Activated CD8-positive, alpha-beta memory T cell treated with anti-CD3 and anti-CD28 coated beads, Interleukin-2, amount 50 U/mL, for 1 hour (primary cell): ENCODE measurements at regions not wholly inside any gene's neighbourhood (a gene's known extent, or its start where the extent isn't known, plus 50 kb on each side); places are given as distances from the start of the nearest gene placed in this dataset.

Experiments
- DNase-seq: peaks from one replicate; pipeline ENCODE4 v3.0.0-alpha.2; 2020; ENCODE audit errors: extremely low read depth

DNA sequence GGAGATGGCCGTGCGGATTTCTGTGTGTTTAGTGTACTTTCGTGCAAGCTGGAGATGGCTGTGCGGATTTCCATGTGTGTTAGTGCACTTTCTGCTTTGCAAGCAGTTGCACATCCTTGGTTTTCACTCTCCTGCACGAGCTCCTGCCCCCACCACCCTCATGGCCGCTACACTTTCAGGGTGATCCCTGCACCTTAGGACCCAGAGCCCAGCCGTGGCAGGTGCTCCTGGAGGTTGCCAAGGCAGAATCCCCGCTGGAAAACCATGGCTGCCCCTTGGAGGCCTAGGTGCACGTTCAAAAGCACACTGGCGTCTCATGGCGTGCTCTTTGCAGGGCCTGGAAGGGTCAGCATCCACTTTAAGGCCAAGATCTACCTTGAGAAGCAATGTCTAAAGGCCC, 311.0 kb upstream of the TNRC6C start:
- DNase-seq = no peak

DNA sequence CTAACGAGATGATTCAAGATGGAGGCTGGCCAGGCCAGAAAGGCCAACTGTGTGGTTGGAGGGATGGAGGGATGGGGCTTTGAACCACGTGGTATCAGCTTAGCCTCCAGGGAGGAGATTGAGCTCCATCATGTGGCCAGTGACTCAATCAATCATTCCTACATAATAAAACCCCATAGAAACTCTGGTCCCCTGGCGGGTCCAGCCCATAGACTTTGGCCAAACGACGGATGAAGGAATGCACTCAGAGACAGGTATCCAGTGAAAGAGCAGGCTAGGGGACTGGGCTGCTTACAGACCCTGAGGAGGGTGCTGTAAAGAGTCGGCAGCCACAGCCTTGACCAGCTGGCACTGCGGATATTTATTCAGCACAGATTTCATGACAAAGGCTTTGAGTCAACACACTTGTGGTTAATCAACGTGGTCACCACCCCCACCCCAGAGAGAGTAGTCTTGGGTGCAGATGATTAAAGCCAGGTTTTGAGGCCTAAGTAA, 308.7 kb upstream of the TNRC6C start:
- DNase-seq = no peak

DNA sequence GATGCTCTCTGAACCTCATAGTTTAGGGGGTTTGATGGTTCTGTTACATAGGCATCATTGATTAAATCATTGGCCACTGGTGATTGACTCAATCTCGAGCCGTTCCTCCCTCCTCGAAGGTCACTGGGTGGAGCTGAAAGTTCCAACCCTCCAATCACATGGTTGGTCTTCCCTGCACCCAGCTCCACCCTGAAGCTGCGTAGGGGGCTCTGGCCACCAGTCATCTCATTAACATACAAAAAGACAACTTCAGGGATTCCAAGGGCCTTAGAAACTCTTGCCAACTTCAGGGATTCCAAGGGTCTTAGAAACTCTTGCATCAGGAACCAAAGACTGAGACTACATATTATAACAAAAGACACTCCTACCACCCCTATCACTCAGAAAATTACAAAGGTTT, 306.5 kb upstream of the TNRC6C start:
- DNase-seq = no peak

DNA sequence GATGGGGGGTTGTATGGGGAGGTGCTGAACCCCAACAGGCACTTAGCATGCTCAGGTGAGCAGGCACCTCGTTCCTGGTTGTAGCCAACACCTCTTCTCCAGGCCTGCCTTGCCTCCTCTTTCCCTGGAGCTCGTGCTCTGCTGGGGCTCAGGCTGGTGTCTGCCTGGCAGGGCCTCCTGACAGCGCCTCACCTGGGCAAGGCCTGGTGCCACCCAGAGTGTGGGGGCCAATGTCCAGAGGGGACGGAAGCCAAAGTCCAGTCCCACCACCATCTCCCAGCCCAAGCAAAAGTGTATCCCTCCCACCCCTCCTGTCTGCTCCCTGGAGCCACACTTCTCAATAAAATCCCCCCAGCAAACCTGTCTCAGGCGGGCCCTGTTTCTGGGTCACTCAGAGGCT, 304.2 kb upstream of the TNRC6C start:
- DNase-seq = no peak

DNA sequence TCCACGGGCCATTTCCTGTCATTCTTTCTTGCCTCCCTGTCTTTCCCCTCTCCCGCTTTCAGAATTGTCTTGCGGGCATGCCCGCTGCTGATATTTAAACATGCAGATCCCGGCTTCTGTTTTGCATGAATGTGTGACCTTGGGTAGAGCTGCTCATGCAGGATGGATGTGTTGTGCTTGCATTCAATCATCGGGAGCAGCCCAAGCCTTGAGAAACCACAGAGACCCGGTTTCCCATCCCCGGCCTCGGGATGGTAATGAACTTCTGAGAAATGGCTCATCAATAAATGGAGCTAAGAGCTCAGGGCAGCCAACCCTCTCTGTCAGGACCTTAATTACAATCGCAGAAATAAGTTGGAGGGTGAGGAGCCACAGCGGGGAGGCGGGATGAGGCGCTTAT, 303.7 kb upstream of the TNRC6C start:
- no peak for DNase-seq

DNA sequence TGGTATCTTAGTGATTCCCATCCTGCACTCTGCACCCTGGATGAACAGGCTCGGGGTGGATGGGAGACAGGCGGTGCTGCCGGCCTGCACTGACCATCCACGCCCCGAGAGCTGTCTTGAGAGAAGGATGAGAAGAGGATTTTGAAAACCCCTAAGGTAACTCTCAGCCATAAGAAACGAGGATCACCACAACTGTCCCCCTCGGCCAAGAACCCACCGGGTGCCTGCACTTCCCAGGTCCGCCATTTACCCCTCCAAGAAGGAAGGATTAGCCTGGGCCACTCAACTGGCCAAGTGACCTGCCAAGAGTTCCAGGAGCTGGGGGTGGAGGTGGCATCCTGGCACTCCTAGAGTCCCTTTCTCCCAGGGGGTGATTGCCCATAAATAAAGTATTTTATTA, 302.4 kb upstream of the TNRC6C start:
- no peak for DNase-seq

DNA sequence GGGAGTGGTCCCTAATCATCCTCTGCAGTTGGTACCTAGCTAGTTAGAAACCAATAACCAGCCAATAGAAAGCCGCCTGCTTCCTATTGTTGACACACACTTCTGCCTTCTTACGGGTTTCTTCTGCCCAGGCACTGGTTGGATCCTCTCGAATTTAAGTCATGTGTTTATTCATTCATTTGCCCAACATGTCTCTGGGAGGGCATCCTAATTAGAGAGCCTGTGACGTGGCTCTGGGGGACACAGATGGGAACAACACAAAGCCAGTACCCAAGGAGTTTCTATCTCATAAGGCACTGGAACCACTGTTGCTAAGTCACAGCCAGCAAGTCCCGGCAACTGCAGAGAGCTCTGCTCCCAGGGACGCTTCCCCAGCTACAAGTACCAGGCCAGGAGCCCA, 300.7 kb upstream of the TNRC6C start:
- DNase-seq = no peak

DNA sequence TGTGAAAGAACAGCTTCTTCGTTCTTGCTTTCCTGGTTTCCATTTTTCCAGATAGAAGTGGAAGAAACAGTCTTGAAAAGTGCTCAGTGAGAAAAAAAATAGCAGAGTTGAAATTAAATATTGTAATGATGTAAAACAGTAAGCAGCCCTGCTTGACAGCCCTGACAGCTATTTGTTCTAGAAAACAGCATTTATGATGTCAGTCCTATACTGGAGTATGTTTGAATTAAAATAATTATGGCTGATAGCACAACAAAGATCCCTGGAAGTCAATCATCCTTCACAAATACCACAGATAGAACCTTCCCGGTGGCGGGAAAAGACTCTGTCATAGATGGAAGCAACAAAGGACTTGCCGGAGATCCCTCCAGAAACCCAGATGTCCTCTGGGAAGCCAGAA, 298.0 kb upstream of the TNRC6C start:
- no peak for DNase-seq

DNA sequence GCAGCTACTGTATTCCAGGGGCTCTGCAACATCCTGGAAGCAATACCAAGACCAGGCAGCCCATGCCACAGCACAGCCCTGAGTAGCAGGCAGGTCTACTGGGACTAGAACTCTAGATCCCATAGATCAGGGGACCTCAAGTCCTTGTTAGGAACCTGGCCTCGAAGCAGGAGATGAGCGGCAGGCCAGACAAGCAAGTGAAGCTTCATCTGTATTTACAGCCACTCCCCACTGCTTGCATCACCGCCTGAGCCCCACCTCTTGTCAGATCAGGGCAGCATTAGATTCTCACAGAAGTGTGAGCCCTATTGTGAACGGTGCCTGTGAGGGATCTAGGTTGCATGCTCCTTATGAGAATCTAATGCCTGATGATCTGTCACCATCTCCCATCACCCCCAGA, 295.7 kb upstream of the TNRC6C start:
- DNase-seq = no peak

DNA sequence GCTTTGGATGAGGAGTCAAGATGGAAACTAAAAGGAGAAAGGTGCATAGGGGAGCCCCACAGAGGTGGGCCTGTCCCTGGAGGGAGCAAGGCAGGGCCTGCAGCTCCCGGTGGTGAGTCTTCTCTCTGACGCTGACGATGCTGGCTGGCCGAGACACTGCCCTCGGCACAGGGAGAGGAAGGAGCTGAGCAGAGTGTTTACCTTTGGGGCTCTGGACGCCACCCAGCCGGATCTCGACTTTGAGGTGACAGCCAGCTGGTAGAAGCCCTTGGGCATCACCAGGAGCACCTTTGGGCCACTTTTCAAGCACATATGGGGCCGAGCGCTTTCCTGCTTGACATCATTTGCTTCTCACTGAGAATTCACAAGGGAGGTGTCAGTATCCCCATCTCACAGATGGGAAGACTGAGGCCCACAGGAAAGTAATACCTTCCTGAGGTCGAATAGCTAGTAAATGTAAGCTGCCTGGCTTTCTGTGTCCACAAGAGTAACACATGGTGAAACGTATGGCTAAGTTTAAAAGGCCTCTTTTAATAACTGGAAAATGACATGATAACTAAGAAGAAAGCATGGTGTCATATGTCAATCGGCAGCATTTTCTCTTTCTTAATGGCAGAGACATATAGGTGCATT, 294.3 kb upstream of the TNRC6C start:
- DNase-seq = no peak

DNA sequence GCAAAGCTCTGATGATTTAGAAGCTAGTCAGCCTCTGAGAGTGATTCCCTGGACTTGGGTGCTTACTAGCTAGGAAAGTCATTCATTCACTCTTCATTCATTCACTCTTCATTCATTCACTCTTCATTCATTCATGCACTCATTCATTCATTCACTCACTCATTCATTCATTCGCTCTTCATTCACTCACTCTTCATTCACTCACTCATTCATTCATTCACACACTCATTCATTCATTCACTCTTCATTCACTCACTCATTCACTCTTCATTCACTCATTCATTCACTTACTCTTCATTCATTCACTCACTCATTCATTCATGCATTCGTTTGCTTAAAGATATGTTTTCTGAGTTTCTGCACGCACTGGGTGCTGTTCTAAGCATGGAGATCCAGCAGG, 292.7 kb upstream of the TNRC6C start:
- DNase-seq = no peak

DNA sequence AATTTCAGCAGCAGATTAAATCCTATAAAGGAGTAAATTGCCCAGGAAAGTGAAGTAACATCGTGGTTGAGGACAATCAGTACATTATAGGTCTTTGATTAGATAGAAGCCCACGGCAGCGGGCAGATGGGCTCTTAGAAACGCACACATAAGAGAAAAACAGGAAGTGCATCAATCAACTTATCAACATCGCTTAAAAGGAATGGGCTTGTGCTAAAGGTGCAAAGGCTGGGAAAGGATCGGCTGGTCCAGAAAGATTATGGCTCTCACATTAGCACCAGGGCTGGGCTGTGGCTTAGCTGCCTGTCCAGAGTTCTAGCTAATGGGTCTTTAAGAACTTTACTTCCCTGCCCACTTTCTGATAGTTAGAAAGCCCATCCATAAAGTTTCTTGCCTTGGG, 292.0 kb upstream of the TNRC6C start:
- DNase-seq = no peak

DNA sequence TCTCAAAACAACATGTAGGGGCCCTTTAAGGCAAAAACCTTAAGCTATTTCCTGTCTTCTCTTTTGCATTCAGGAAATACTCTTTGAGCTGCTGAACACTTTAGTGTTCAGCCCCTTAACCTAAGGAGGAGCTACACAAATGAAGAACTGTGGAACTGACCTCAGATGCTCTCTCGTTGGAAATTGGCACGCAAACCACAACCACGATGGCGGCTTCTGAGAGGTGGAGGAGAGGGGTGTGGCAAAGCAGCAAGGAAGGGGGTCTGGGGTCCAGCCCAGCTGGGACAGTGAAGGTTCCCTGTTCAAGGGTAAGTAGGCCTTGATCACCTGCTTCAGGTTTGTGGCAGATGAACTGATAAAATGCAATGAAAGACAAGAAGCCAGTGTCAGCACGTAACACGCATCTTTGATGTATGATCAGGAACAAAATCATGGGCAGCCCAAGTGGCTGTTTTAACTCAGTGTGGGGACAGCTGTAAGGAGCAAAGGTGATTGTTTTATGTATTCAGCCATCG, 291.6 kb upstream of the TNRC6C start:
- DNase-seq = peak; percentile 21

DNA sequence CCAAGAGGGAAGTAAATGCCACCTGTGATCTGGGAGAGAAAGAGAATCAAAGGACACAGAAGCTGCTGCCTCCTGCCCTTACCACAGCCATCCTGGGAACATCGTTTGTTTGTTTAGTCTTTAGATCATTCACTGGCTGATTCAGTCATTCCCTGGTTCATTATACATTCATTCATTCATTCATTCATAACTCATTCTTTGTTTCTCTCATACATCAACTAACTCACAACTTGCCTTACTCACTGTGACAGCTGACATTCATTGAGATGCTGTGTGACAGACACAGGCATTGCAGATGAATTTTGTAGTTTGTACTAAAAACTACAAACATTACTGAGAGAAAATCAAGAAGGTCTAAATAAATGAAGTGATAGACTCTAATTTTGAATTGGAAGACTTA, 291.0 kb upstream of the TNRC6C start:
- no peak for DNase-seq

DNA sequence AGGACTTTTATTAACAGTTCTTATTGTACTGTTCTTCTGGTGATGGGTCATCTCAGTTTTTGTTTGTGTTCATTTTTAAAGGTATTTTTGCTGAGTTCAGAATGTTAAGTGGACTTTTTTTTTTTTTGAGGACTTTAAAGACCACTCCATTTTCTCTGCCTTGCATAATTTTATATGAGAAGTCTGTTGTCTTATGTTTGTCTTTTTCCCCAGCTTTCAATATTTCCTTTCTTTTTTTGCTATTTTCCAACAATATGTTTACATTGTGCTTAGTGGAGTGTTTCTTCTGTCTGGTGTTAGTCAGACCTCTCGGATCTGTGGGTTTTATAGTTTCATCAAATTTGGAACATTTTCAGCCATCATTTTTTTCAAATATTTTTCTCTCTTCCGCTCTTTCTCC, 290.0 kb upstream of the TNRC6C start:
- no peak for DNase-seq

DNA sequence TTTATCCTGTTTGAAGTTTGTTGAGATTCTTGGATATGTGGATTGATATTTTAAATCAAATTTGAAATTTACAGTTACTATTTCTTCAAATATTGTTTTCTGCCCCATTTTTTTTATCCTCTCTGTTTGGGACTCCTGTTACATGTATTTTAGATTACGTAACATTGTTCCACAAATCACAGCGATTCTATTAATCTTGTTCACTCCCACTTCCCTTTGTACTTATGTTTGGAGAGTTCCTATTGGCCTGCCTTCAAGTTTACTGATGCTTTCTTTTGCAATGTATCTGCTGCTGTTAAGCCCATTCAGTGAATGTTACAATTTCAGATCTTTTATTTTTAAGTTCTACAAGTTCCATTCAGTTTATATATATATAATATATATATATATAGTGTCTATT, 288.3 kb upstream of the TNRC6C start:
- DNase-seq = no peak

DNA sequence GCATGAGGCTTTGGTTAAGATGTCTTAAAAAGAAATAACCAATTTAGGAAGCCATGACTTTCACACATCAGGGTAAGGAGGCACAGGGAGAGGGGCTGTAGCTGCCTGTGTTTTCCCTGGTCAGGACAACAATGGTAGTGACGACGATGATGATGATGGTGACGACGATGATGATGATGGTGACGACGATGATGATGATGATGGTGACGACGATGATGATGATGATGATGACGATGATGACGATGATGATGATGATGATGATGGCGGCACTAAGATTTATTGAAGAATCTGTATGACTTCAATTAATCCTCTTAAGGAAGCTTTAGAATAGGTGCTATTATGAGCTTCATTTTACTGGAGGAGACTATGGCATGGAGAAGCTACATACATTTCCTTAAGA, 284.1 kb upstream of the TNRC6C start:
- DNase-seq = no peak

DNA sequence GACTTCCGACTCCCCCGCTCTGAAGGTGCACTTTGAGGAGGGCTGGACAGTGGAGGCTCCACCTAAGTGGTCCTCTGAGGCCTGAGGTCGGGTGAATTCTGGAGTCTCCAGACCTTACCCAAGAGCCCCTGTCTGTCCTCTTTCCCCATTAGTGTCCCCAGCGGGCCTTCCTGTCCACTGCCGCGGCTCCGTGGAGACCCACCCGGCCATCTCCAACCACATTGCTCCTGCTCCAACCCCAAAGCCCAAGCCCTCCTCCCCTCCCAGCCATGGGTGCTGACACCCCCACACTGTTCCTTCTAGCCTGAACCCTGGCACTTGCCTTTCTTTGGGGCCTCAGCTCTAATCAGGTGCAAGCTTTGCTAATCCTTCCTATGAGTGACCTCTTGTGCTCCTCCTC, 283.1 kb upstream of the TNRC6C start:
- no peak for DNase-seq

DNA sequence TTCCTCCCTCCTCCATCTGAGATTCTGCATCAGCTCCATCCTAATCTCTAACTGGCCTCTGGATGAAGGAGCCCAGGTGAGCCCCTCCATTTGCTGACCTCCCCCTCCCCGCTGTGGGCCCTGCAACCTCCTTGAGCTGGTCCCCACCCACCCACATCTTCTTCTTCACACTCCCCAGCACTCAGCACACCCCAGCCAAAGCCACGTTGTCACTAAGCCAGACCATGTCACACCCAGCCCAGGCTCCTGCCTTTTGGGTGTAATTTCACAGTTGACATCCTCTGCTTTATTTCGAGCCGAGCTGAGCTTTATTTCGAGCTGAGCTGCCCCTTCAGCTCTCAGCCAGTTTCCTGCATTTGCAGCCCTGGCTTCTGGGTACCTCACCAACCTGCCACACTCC, 282.7 kb upstream of the TNRC6C start:
- no peak for DNase-seq

DNA sequence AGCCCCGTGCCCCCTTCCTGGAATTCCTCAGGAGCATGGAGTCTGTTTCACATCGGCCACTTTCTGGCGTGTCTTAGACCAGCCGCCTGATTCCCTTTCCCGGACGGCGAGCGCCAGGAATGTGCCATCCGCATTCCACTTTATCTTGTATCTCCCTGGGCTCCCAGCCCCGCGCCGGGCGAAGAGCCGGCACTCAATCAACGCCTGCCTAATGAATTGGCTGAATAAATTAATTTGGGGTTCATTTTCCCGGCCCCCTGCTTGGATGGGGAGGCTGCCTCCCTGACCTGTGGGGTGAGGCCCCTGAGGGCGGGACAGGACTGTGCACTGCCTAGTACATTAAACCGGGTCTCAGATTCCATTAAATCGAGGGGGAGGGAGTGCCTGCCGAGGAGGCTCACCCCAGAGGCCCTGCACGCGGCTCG, 282.3 kb upstream of the TNRC6C start:
- DNase-seq = no peak

DNA sequence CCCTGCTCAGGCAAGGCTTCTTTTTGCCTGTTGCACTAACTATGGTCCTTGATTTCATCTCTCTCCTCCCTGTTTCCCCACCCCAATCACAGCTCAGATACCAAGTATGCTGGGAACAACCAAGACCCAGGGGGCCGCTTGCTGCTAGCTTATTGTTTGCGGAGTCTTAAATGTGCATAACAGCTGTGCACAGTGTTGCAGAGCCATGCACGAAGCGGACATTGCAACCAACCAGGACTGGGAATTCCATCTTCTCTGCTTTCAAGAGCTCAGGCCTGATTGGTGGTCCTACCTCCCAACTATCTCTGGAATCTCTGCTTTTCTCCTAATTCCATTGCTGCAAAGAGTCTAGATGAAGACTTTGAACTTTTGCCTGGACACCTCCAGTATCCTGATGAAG, 281.3 kb upstream of the TNRC6C start:
- no peak for DNase-seq

DNA sequence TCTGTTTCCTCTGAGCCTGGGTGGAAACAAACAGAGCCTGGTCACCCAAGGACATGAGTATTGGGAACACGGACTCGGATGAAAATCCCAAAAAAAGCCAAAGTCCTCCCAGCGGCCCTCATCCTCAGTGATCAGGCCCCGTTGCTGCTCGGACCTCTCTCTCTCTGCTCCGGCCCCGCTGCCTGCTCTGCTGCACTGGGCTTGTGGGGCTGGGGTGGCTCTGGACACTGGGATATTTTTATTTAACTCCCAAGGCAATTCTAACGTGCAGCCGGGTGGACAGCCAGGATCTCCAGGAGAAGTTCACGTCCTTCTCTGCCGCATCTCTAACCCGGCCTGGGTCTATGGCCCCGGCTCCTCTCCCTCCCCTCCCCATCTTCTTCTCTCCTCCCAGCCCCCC, 280.9 kb upstream of the TNRC6C start:
- no peak for DNase-seq

DNA sequence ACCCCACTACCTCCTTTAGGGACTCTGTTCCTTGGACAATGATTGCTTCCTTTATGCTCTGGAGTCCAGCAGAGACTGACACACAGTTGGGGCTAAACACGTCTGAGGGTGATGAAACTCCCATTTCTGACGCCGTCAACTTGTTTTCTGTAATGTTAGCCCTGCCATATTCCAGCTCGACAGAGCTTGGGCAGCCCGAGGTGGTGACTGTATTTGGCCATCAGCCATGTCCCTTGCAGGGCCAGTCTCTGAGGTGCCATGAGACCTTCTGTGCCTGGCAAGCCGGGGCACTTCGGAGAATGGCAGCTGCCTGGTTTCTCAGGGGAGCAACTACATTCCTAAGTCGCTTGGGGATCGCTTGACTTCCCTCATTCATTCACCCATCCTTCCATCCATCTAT, 278.9 kb upstream of the TNRC6C start:
- DNase-seq = no peak

DNA sequence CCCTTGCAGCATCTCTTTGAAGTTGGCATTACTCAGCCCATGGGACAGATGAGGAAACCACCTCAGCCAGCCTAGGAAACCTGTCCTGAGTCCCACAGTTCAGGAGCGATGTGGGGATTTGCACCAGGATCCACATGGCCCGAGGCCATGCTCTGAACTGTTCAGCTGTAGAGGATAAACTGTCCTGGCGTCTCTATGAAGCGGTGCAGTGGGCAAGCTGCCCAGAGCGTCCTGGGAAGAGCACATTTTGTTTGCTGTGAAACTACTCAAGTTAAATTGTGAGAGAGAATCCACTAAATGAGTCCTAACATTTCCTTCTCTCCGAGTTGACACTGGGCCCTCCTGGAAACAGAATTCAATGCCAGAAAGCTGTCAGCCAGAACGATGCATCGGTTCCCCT, 276.6 kb upstream of the TNRC6C start:
- DNase-seq = no peak
